K562 (cell line): ENCODE measurements at regions not wholly inside any gene's neighbourhood (a gene's known extent, or its start where the extent isn't known, plus 50 kb on each side); places are given as distances from the start of the nearest gene placed in this dataset.

ENCODE experiments used
- ATAC-seq: fragments of 200-7000 bp; cut with Tn5 transposase; 3 replicates; pipeline ENCODE4 v1.9.1; 2020; ENCODE audit warnings: moderate library complexity
- BruUV-seq: library from RNA; stranded (reverse); fragments of 400-500 nt; replicated peaks from 2 replicates; lab custom pipeline; 2021; lab: Mats Ljungman, UMichigan
- CTCF ChIA-PET: fragments of 300-600 bp; formaldehyde crosslinking; extraction: SDS; loops from one replicate; lab custom pipeline; 2021; ENCODE audit warnings: low intra/inter-chr PET ratio; lab: Yijun Ruan, JAX
- POLR2A ChIA-PET: fragments of 300-600, 350-650 bp; sonication (Branson Sonifier 250); formaldehyde crosslinking; extraction: SDS; loops from one replicate; lab custom pipeline; 2021; ENCODE audit warnings: antibody characterized with exemption, inconsistent platforms; lab: Yijun Ruan, JAX
- DNase-seq, 4 experiments: peaks; one replicate each; pipeline versions ENCODE4 v3.0.0 to v3.0.0-alpha.2; 2011 to 2018; ENCODE audit warnings: low spot score in 3 of 4, mixed read lengths in 3 of 4; ENCODE audit errors: extremely low read depth in 1 of 4
- FAIRE-seq: peaks from 2 replicates; lab custom pipeline; 2011; peaks lifted over from hg19 to GRCh38; lab: Jason Lieb, UNC
- H2AFZ ChIP-seq: 2 replicates; pipeline ENCODE4 v1.6.0; 2011; ENCODE audit warnings: low read depth, low read length, control low read depth, inconsistent platforms
- H3K27ac ChIP-seq: fragments of 200-600 bp; 3 replicates; pipeline ENCODE4 v1.8.0; 2011; ENCODE audit warnings: low read depth, mild to moderate bottlenecking, control low read depth, inconsistent platforms, low read length, moderate library complexity, mixed read lengths; ENCODE audit errors: extremely low read depth
- H3K27me3 ChIP-seq, 2 experiments: fragments of 300-600 bp in 1 of 2; 2 replicates in 1 of 2; 3 replicates in 1 of 2; pipeline versions ENCODE4 v1.6.0 to v1.8.0; 2011; ENCODE audit warnings: inconsistent platforms in 2 of 2, low read length in 2 of 2, mild to moderate bottlenecking in 1 of 2, mixed read lengths in 1 of 2, moderate library complexity in 1 of 2; ENCODE audit not compliant: control insufficient read depth in 2 of 2, insufficient read depth in 2 of 2
- H3K36me3 ChIP-seq: fragments of 300-600 bp; 3 replicates; pipeline ENCODE4 v1.8.0; 2011; ENCODE audit warnings: mild to moderate bottlenecking, low read length, inconsistent platforms; ENCODE audit not compliant: control insufficient read depth, insufficient read depth
- H3K4me1 ChIP-seq, 2 experiments: fragments of 200-600 bp in 1 of 2; replicated peaks in 1 of 2; 2 replicates in 1 of 2; 3 replicates in 1 of 2; pipeline versions ENCODE4 v1.5.1 to v1.8.0; 2011; ENCODE audit warnings: inconsistent platforms in 2 of 2, low read length in 2 of 2, mild to moderate bottlenecking in 1 of 2, mixed read lengths in 1 of 2, moderate library complexity in 1 of 2; ENCODE audit not compliant: control insufficient read depth in 2 of 2, insufficient read depth in 2 of 2
- H3K4me2 ChIP-seq: 2 replicates; pipeline ENCODE4 v1.6.1; 2011; ENCODE audit warnings: low read length, control low read depth, inconsistent platforms, mixed read lengths; ENCODE audit not compliant: insufficient read depth
- H3K4me3 ChIP-seq: fragments of 200-600 bp; sonication (generic), shearing (Covaris generic); 2 replicates; pipeline ENCODE4 v1.5.1; 2016; ENCODE audit warnings: control low read depth, inconsistent platforms
- H3K79me2 ChIP-seq: fragments of 200-600 bp; 3 replicates; pipeline ENCODE4 v1.8.0; 2011; ENCODE audit warnings: low read length, inconsistent platforms; ENCODE audit not compliant: control insufficient read depth, insufficient read depth
- H3K9ac ChIP-seq, 2 experiments: 2 replicates each; pipeline versions ENCODE4 v1.6.0 to v1.6.1; 2011; ENCODE audit warnings: low read depth in 2 of 2, low read length in 2 of 2, control low read depth in 1 of 2, inconsistent platforms in 1 of 2, mild to moderate bottlenecking in 1 of 2, mixed read lengths in 1 of 2; ENCODE audit not compliant: insufficient read depth in 1 of 2
- H3K9me1 ChIP-seq: one replicate; pipeline ENCODE4 v1.6.0; 2011; ENCODE audit warnings: inconsistent platforms, mild to moderate bottlenecking, low read length, moderate library complexity; ENCODE audit not compliant: control insufficient read depth, insufficient read depth
- H3K9me3 ChIP-seq: replicated peaks from 2 replicates; pipeline ENCODE4 v1.5.1; 2011; ENCODE audit warnings: low read depth, low read length, inconsistent platforms; ENCODE audit not compliant: control insufficient read depth, insufficient read depth
- H4K20me1 ChIP-seq: replicated peaks from 2 replicates; pipeline ENCODE4 v1.6.1; 2011; ENCODE audit warnings: low read length, inconsistent platforms, mixed read lengths; ENCODE audit not compliant: control insufficient read depth, insufficient read depth
- GABPA ChIP-seq: fragments of 200-800 bp; sonication (Bioruptor generic); conservative IDR thresholded peaks from 2 replicates; pipeline ENCODE4 v1.6.1; 2016; ENCODE audit warnings: low read depth, missing genetic modification characterization, missing compliant biosample characterization
- GATAD2A ChIP-seq: fragments of 450-650 bp; IDR thresholded peaks from 2 replicates; pipeline ENCODE4 v1.6.1; 2017
- KDM2B ChIP-seq: fragments of 250-450 bp; sonication (Bioruptor Pico); IDR thresholded peaks from 2 replicates; pipeline ENCODE4 v1.8.0; 2021; ENCODE audit warnings: mild to moderate bottlenecking, moderate library complexity
- ZFP36 ChIP-seq: fragments of 150-350 bp; IDR thresholded peaks from 2 replicates; pipeline ENCODE4 v1.6.1; 2018; ENCODE audit warnings: low read length, low read depth; ENCODE audit not compliant: partially characterized antibody
- ZNF41 ChIP-seq: fragments of 250-450 bp; sonication (Bioruptor Pico); conservative IDR thresholded peaks from 2 replicates; pipeline ENCODE4 v1.4.0; 2020; ENCODE audit warnings: mild to moderate bottlenecking
- ZNF583 ChIP-seq: fragments of 250-450 bp; sonication (Bioruptor Pico); IDR thresholded peaks from 2 replicates; pipeline ENCODE4 v1.4.0; 2020
- WGBS: fragments of 100-300 bp; shearing (Covaris generic); methylation state at CpG from one replicate; pipeline ENCODE4 v1.1.6; 2016; ENCODE audit warnings: low coverage, mixed read lengths; ENCODE audit not compliant: insufficient coverage; ENCODE audit errors: missing lambda C conversion rate; 5-methylcytosine and 5-hydroxymethylcytosine counted together
- in situ Hi-C: fragments of 300-500 bp; cut with MboI; formaldehyde crosslinking; loops from 4 replicates; pipeline ENCODE4 v1.15.0; 2018; ENCODE audit warnings: inconsistent platforms, mixed read lengths
- intact Hi-C: fragments of 100-400 bp; cut with micrococcal nuclease; formaldehyde crosslinking; loops from 2 replicates; pipeline ENCODE4 v1.14.2; 2022
- TF ChIP-seq, protein P1 (sequence below): fragments of 250-450 bp; sonication (Bioruptor Pico); IDR thresholded peaks from 2 replicates; pipeline ENCODE4 v1.8.0; 2021; ENCODE audit warnings: moderate library complexity, mild to moderate bottlenecking, inconsistent platforms
- TF ChIP-seq, protein P2 (sequence below): fragments of 200-600 bp; sonication (generic); IDR thresholded peaks from one replicate; pipeline ENCODE4 v1.6.1; 2012; ENCODE audit warnings: mild to moderate bottlenecking, low read depth, low read length, inconsistent platforms

DNA sequence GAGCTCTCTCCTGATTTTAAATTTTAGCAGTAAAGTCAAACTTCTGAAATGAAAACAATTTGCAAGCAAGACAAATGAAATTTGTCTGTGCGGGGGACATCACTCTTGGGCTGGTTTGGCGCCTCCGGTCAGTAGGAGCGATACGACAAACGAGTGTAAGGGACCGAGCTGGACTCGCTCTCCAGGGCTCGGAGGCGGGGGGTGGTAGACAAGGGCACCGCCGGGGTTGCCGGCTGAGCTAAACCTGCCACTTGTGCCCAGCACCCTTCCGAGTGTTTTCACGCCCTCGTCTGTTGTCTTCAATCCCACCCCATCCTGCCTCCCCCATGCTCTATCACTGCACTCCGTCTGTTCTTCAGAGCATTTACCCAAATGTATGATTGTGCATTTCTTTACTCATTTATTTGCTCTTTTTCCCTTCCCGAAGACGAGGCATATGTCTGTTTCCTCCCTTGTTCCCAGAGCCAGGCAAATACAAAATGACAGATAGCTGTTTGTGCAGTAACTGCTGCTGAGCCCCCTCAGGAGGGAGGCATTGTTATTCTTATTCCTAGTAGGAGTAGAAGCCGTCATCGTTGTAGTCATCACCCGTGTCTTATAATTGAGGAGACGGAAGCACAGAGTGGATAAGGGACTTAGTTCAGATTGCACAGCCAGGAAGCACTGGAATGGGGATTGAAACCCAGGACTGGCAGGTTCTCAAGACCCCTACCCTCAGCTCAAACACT is 62.8 kb upstream of the APCDD1L start:
- WGBS, result 4% methylated on average over 20 of the region's 23 CpGs
- CTCF ChIA-PET, result no interaction called here
- no peaks in the 10 kb centered on the region for H3K9me1 ChIP-seq
- H3K9ac ChIP-seq, result no peak overlapping the region
- no peaks in the 10 kb centered on the region for H3K36me3 ChIP-seq
- H3K4me1 ChIP-seq, result no peaks in the 10 kb centered on the region; a peak in 2 of 5 replicates
- TF ChIP-seq, protein P1, sequence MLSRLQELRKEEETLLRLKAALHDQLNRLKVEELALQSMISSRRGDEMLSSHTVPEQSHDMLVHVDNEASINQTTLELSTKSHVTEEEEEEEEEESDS, result no peak
- no peak for TF ChIP-seq ZNF583 (CRISPR knock-in tag)
- TF ChIP-seq GATAD2A, result no peak
- TF ChIP-seq ZFP36, result peak; percentile 17
- no peak for TF ChIP-seq GABPA (tag)
- no peak for TF ChIP-seq KDM2B (CRISPR knock-in tag)
- TF ChIP-seq ZNF41 (CRISPR knock-in tag), result no peak
- TF ChIP-seq, protein P2, sequence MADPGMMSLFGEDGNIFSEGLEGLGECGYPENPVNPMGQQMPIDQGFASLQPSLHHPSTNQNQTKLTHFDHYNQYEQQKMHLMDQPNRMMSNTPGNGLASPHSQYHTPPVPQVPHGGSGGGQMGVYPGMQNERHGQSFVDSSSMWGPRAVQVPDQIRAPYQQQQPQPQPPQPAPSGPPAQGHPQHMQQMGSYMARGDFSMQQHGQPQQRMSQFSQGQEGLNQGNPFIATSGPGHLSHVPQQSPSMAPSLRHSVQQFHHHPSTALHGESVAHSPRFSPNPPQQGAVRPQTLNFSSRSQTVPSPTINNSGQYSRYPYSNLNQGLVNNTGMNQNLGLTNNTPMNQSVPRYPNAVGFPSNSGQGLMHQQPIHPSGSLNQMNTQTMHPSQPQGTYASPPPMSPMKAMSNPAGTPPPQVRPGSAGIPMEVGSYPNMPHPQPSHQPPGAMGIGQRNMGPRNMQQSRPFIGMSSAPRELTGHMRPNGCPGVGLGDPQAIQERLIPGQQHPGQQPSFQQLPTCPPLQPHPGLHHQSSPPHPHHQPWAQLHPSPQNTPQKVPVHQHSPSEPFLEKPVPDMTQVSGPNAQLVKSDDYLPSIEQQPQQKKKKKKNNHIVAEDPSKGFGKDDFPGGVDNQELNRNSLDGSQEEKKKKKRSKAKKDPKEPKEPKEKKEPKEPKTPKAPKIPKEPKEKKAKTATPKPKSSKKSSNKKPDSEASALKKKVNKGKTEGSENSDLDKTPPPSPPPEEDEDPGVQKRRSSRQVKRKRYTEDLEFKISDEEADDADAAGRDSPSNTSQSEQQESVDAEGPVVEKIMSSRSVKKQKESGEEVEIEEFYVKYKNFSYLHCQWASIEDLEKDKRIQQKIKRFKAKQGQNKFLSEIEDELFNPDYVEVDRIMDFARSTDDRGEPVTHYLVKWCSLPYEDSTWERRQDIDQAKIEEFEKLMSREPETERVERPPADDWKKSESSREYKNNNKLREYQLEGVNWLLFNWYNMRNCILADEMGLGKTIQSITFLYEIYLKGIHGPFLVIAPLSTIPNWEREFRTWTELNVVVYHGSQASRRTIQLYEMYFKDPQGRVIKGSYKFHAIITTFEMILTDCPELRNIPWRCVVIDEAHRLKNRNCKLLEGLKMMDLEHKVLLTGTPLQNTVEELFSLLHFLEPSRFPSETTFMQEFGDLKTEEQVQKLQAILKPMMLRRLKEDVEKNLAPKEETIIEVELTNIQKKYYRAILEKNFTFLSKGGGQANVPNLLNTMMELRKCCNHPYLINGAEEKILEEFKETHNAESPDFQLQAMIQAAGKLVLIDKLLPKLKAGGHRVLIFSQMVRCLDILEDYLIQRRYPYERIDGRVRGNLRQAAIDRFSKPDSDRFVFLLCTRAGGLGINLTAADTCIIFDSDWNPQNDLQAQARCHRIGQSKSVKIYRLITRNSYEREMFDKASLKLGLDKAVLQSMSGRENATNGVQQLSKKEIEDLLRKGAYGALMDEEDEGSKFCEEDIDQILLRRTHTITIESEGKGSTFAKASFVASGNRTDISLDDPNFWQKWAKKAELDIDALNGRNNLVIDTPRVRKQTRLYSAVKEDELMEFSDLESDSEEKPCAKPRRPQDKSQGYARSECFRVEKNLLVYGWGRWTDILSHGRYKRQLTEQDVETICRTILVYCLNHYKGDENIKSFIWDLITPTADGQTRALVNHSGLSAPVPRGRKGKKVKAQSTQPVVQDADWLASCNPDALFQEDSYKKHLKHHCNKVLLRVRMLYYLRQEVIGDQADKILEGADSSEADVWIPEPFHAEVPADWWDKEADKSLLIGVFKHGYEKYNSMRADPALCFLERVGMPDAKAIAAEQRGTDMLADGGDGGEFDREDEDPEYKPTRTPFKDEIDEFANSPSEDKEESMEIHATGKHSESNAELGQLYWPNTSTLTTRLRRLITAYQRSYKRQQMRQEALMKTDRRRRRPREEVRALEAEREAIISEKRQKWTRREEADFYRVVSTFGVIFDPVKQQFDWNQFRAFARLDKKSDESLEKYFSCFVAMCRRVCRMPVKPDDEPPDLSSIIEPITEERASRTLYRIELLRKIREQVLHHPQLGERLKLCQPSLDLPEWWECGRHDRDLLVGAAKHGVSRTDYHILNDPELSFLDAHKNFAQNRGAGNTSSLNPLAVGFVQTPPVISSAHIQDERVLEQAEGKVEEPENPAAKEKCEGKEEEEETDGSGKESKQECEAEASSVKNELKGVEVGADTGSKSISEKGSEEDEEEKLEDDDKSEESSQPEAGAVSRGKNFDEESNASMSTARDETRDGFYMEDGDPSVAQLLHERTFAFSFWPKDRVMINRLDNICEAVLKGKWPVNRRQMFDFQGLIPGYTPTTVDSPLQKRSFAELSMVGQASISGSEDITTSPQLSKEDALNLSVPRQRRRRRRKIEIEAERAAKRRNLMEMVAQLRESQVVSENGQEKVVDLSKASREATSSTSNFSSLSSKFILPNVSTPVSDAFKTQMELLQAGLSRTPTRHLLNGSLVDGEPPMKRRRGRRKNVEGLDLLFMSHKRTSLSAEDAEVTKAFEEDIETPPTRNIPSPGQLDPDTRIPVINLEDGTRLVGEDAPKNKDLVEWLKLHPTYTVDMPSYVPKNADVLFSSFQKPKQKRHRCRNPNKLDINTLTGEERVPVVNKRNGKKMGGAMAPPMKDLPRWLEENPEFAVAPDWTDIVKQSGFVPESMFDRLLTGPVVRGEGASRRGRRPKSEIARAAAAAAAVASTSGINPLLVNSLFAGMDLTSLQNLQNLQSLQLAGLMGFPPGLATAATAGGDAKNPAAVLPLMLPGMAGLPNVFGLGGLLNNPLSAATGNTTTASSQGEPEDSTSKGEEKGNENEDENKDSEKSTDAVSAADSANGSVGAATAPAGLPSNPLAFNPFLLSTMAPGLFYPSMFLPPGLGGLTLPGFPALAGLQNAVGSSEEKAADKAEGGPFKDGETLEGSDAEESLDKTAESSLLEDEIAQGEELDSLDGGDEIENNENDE, result no peak
- TF ChIP-seq, all 486 proteins: peak for 1
- Histone ChIP-seq H4K20me1 (peaks cover 4% of the 10 kb centered on the region; the same call in 1 of the 2 replicates), H2AFZ (no peak overlapping the region), H3K4me3 (no peak overlapping the region), H3K9me3 (no peaks in the 10 kb centered on the region; the same call in 1 of the 2 replicates), H3K4me2 (no peak overlapping the region), H3K27ac (no peak overlapping the region), H3K79me2 (no peaks in the 10 kb centered on the region), H3K27me3 (peaks cover 49 to 74% of the 10 kb centered on the region in 2 experiments)
- DNase-seq, result no peak
- FAIRE-seq, result no peak
- ATAC-seq, result no peak
- BruUV-seq, result no TSS peak
- POLR2A ChIA-PET, result interaction anchor here (0.6 kb wide), 1 partner anchor 64 kb away, joined by 3 read pairs; no protein-coding TSS in a partner anchor
- in situ Hi-C loops, result no loop called here
- intact Hi-C loops, result no loop called here
